H9 (cell line): ENCODE measurements at regions not wholly inside any gene's neighbourhood (a gene's known extent, or its start where the extent isn't known, plus 50 kb on each side); places are given as distances from the start of the nearest gene placed in this dataset.

Source experiments
- DNase-seq: peaks from one replicate; pipeline ENCODE4 v3.0.0-alpha.2; 2017
- H2AFZ ChIP-seq: one replicate; pipeline ENCODE4 v1.6.1; 2013; ENCODE audit warnings: mild to moderate bottlenecking, low read length, control low read depth, moderate library complexity
- H2AK5ac ChIP-seq: 2 replicates; pipeline ENCODE4 v1.6.1; 2013; ENCODE audit warnings: low read length, control low read depth, mixed read lengths; ENCODE audit not compliant: insufficient read length
- H2BK120ac ChIP-seq: one replicate; pipeline ENCODE4 v1.6.1; 2013; ENCODE audit warnings: low read depth, mild to moderate bottlenecking, low read length, control low read depth, inconsistent platforms; ENCODE audit not compliant: poor library complexity, severe bottlenecking
- H2BK12ac ChIP-seq: 2 replicates; pipeline ENCODE4 v1.6.1; 2013; ENCODE audit warnings: low read length, control low read depth, mixed read lengths, low read depth; ENCODE audit not compliant: insufficient read length
- H2BK15ac ChIP-seq: 2 replicates; pipeline ENCODE4 v1.6.1; 2013; ENCODE audit warnings: low read depth, low read length, control low read depth
- H2BK20ac ChIP-seq: one replicate; pipeline ENCODE4 v1.6.1; 2013; ENCODE audit warnings: low read depth, mild to moderate bottlenecking, low read length, control low read depth, inconsistent platforms; ENCODE audit not compliant: poor library complexity, severe bottlenecking
- H2BK5ac ChIP-seq: 2 replicates; pipeline ENCODE4 v1.6.1; 2013; ENCODE audit warnings: low read length, control low read depth, mixed read lengths; ENCODE audit not compliant: insufficient read length
- H3K14ac ChIP-seq: 2 replicates; pipeline ENCODE4 v1.6.1; 2013; ENCODE audit warnings: low read length, control low read depth; ENCODE audit not compliant: insufficient read depth
- H3K18ac ChIP-seq: 2 replicates; pipeline ENCODE4 v1.6.1; 2013; ENCODE audit warnings: low read depth, mild to moderate bottlenecking, mixed read lengths, low read length, control low read depth; ENCODE audit not compliant: insufficient read length
- H3K23ac ChIP-seq: 2 replicates; pipeline ENCODE4 v1.6.1; 2013; ENCODE audit warnings: low read length, control low read depth, mixed read lengths, low read depth; ENCODE audit not compliant: insufficient read length
- H3K23me2 ChIP-seq: 2 replicates; pipeline ENCODE4 v1.6.1; 2013; ENCODE audit warnings: low read depth, mild to moderate bottlenecking, mixed read lengths, low read length, control low read depth; ENCODE audit not compliant: insufficient read length, poor library complexity, severe bottlenecking
- H3K27ac ChIP-seq: 2 replicates; pipeline ENCODE4 v1.5.1; 2013; ENCODE audit warnings: low read length, control low read depth, mixed read lengths, low read depth; ENCODE audit not compliant: insufficient read length
- H3K27me3 ChIP-seq: 2 replicates; pipeline ENCODE4 v1.6.1; 2013; ENCODE audit warnings: low read length, control low read depth, inconsistent platforms; ENCODE audit not compliant: insufficient read depth
- H3K4ac ChIP-seq: 2 replicates; pipeline ENCODE4 v1.6.1; 2013; ENCODE audit warnings: low read depth, mild to moderate bottlenecking, control low read depth, inconsistent platforms, low read length, moderate library complexity
- H3K4me1 ChIP-seq: 2 replicates; pipeline ENCODE4 v1.6.1; 2013; ENCODE audit warnings: low read length, control low read depth, inconsistent platforms; ENCODE audit not compliant: insufficient read depth
- H3K4me2 ChIP-seq: 2 replicates; pipeline ENCODE4 v1.6.1; 2013; ENCODE audit warnings: low read length, control low read depth, mixed read lengths; ENCODE audit not compliant: insufficient read length, insufficient read depth
- H3K56ac ChIP-seq: 2 replicates; pipeline ENCODE4 v1.6.1; 2013; ENCODE audit warnings: low read depth, mild to moderate bottlenecking, mixed read lengths, low read length, control low read depth; ENCODE audit not compliant: insufficient read length
- H3K79me1 ChIP-seq: 2 replicates; pipeline ENCODE4 v1.6.1; 2013; ENCODE audit warnings: low read depth, mild to moderate bottlenecking, moderate library complexity, low read length, control low read depth, inconsistent platforms; ENCODE audit not compliant: insufficient read depth, poor library complexity, severe bottlenecking
- H3K79me2 ChIP-seq: 2 replicates; pipeline ENCODE4 v1.6.1; 2013; ENCODE audit warnings: low read length, control low read depth, inconsistent platforms; ENCODE audit not compliant: insufficient read depth
- H3K9ac ChIP-seq: 2 replicates; pipeline ENCODE4 v1.6.1; 2013; ENCODE audit warnings: low read length, control low read depth, mixed read lengths; ENCODE audit not compliant: insufficient read length; ENCODE audit errors: extremely low read depth
- H3K9me3 ChIP-seq: one replicate; pipeline ENCODE4 v1.6.1; 2013; ENCODE audit warnings: low read depth, low read length, inconsistent platforms; ENCODE audit not compliant: control insufficient read depth
- H3T11ph ChIP-seq: one replicate; pipeline ENCODE4 v1.6.1; 2013; ENCODE audit warnings: mild to moderate bottlenecking, low read length, control low read depth, inconsistent platforms
- H4K20me1 ChIP-seq: one replicate; pipeline ENCODE4 v1.6.1; 2013; ENCODE audit not compliant: control insufficient read depth, insufficient read length, insufficient read depth
- H4K5ac ChIP-seq: 2 replicates; pipeline ENCODE4 v1.6.1; 2013; ENCODE audit warnings: low read depth, mild to moderate bottlenecking, mixed read lengths, low read length, control low read depth; ENCODE audit not compliant: insufficient read length
- H4K8ac ChIP-seq: replicated peaks from 2 replicates; pipeline ENCODE4 v1.6.1; 2013; ENCODE audit warnings: low read length, control low read depth, mixed read lengths, low read depth; ENCODE audit not compliant: insufficient read length
- H4K91ac ChIP-seq: 2 replicates; pipeline ENCODE4 v1.6.1; 2013; ENCODE audit warnings: low read depth, mild to moderate bottlenecking, moderate library complexity, mixed read lengths, low read length, control low read depth; ENCODE audit not compliant: insufficient read length
- H3K27ac Mint-ChIP-seq, 3 experiments: 2 replicates in 2 of 3; 3 replicates in 1 of 3; pipeline ENCODE4 v1.8.0; 2020 to 2021; ENCODE audit warnings: mixed read lengths in 3 of 3, mild to moderate bottlenecking in 1 of 3, moderate library complexity in 1 of 3
- H3K27me3 Mint-ChIP-seq: 2 replicates; pipeline ENCODE4 v1.8.0; 2021; ENCODE audit warnings: low read depth, mild to moderate bottlenecking, moderate library complexity, mixed read lengths
- H3K36me3 Mint-ChIP-seq, 3 experiments: 2 replicates in 2 of 3; 3 replicates in 1 of 3; pipeline ENCODE4 v1.8.0; 2020 to 2021; ENCODE audit warnings: low read depth in 3 of 3, mixed read lengths in 3 of 3; ENCODE audit not compliant: insufficient read depth in 1 of 3
- H3K4me1 Mint-ChIP-seq, 2 experiments: 2 replicates each; pipeline ENCODE4 v1.8.0; 2020; ENCODE audit warnings: mixed read lengths in 2 of 2
- H3K4me3 Mint-ChIP-seq, 2 experiments: 2 replicates in 1 of 2; 3 replicates in 1 of 2; pipeline ENCODE4 v1.8.0; 2020 to 2021; ENCODE audit warnings: mild to moderate bottlenecking in 2 of 2, mixed read lengths in 2 of 2, moderate library complexity in 1 of 2
- H3K9me3 Mint-ChIP-seq, 2 experiments: 2 replicates in 1 of 2; 3 replicates in 1 of 2; pipeline ENCODE4 v1.8.0; 2020; ENCODE audit warnings: mild to moderate bottlenecking in 2 of 2, mixed read lengths in 2 of 2, moderate library complexity in 1 of 2
- WGBS: extraction: QIAGEN DNeasy Blood & Tissue Kit; methylation state at CpG from one replicate; pipeline ENCODE4 v1.1.7; 2013; ENCODE audit warnings: missing lambda C conversion rate, low lambda C conversion rate, mixed read lengths; ENCODE audit not compliant: insufficient read length; ENCODE audit errors: extremely low coverage; 5-methylcytosine and 5-hydroxymethylcytosine counted together
- TF ChIP-seq, protein P1 (sequence below): fragments of 200-600 bp; sonication (generic); conservative IDR thresholded peaks from 3 replicates; pipeline ENCODE4 v1.8.0; 2021; ENCODE audit warnings: antibody characterized with exemption, mild to moderate bottlenecking

DNA sequence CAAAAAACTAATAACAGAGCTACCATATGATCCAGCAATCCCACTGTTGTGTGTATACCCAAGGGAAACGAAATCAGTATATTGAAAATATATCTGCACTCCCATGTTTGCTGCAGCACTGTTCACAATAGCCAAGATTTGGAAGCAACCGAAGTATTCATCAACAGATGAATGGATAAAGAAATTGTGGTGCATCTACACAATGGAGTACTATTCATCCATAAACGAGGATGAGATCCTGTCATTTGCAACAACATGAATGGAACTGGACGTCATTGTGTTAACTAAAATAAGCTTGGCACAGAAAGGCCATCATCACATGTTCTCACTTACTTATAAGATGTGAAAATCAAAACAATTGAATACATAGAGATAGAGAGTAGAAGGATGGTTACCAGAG, 402.1 kb downstream of the KCTD8 start:
- Mint-ChIP-seq H3K9me3 (peaks cover 19 to 33% of the 10 kb centered on the region in 2 experiments), H3K4me3 (no peak overlapping the region), H3K27me3 (no peaks in the 10 kb centered on the region), H3K36me3 (peaks cover 12 to 43% (median 28%) of the 10 kb centered on the region in 3 experiments), H3K27ac (no peak overlapping the region), H3K4me1 (peaks cover 9 to 25% of the 10 kb centered on the region in 2 experiments)
- no peaks in the 10 kb centered on the region for H3K4me1 ChIP-seq
- TF ChIP-seq, protein P1, sequence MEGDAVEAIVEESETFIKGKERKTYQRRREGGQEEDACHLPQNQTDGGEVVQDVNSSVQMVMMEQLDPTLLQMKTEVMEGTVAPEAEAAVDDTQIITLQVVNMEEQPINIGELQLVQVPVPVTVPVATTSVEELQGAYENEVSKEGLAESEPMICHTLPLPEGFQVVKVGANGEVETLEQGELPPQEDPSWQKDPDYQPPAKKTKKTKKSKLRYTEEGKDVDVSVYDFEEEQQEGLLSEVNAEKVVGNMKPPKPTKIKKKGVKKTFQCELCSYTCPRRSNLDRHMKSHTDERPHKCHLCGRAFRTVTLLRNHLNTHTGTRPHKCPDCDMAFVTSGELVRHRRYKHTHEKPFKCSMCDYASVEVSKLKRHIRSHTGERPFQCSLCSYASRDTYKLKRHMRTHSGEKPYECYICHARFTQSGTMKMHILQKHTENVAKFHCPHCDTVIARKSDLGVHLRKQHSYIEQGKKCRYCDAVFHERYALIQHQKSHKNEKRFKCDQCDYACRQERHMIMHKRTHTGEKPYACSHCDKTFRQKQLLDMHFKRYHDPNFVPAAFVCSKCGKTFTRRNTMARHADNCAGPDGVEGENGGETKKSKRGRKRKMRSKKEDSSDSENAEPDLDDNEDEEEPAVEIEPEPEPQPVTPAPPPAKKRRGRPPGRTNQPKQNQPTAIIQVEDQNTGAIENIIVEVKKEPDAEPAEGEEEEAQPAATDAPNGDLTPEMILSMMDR, result no peak
- H2BK15ac ChIP-seq, result no peak overlapping the region
- H4K5ac ChIP-seq, result no peak overlapping the region
- H2BK120ac ChIP-seq, result no peak overlapping the region
- no peak overlapping the region for H3K18ac ChIP-seq
- no peak overlapping the region for H3T11ph ChIP-seq
- H2BK20ac ChIP-seq, result no peak overlapping the region
- no peaks in the 10 kb centered on the region for H3K23me2 ChIP-seq
- H4K20me1 ChIP-seq, result no peaks in the 10 kb centered on the region
- no CpG with 5 or more reads among the region's 4 CpGs for WGBS
- no peaks in the 10 kb centered on the region for H3K79me2 ChIP-seq
- no peak overlapping the region for H2BK5ac ChIP-seq
- H2AFZ ChIP-seq, result no peak overlapping the region
- H4K91ac ChIP-seq, result no peak overlapping the region
- no peak overlapping the region for H3K14ac ChIP-seq
- H2BK12ac ChIP-seq, result no peak overlapping the region
- H3K4me2 ChIP-seq, result no peak overlapping the region
- H3K23ac ChIP-seq, result no peak overlapping the region
- no peak overlapping the region for H2AK5ac ChIP-seq
- H3K27ac ChIP-seq, result no peak overlapping the region
- H4K8ac ChIP-seq, result no peak overlapping the region
- no peak overlapping the region for H3K9ac ChIP-seq
- DNase-seq, result no peak
- no peaks in the 10 kb centered on the region for H3K9me3 ChIP-seq
- H3K79me1 ChIP-seq, result no peaks in the 10 kb centered on the region
- H3K4ac ChIP-seq, result no peak overlapping the region
- no peak overlapping the region for H3K56ac ChIP-seq
- H3K27me3 ChIP-seq, result no peaks in the 10 kb centered on the region
